ENCODE measurements at regions not wholly inside any gene's neighbourhood (a gene's known extent, or its start where the extent isn't known, plus 50 kb on each side); places are given as distances from the start of the nearest gene placed in this dataset.

DNA sequence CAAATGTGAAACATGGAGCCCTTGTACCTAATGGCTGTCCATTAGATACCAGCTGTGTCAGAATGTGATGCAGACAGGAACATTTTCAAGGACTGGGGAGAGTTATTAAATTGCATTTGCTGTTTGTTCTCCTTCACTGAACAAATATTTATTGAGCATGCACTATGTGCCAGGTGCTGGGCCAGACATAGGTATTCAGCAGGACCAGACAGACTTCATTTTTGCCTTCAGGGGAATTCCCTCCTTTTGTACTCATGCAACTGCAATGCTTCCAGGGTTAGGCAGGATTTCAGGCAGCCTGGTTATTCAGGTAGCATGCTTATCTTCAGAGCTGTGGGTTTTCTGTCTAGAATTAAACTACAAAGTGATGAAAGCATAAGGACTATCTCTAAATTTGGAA is 64.2 kb upstream of the SMYD2 start:
- TF ChIP-seq, protein P1, sequence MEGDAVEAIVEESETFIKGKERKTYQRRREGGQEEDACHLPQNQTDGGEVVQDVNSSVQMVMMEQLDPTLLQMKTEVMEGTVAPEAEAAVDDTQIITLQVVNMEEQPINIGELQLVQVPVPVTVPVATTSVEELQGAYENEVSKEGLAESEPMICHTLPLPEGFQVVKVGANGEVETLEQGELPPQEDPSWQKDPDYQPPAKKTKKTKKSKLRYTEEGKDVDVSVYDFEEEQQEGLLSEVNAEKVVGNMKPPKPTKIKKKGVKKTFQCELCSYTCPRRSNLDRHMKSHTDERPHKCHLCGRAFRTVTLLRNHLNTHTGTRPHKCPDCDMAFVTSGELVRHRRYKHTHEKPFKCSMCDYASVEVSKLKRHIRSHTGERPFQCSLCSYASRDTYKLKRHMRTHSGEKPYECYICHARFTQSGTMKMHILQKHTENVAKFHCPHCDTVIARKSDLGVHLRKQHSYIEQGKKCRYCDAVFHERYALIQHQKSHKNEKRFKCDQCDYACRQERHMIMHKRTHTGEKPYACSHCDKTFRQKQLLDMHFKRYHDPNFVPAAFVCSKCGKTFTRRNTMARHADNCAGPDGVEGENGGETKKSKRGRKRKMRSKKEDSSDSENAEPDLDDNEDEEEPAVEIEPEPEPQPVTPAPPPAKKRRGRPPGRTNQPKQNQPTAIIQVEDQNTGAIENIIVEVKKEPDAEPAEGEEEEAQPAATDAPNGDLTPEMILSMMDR (optimal IDR thresholded peaks at IDR 0.05 in 1 of 3, IDR thresholded peaks at IDR 0.05 in 1 of 3, conservative IDR thresholded peaks at IDR 0.05 in 1 of 3; ENCODE audit: extremely low read depth in 1 of 3, insufficient read depth in 2 of 3, low read length in 3 of 3), result no peak
- TF ChIP-seq EZH2 (IDR thresholded peaks at IDR 0.05; ENCODE audit: low read length), result no peak

Data from keratinocyte (primary cell).